Right lobe of liver (tissue), 4 donors: ENCODE measurements at regions not wholly inside any gene's neighbourhood (a gene's known extent, or its start where the extent isn't known, plus 50 kb on each side); places are given as distances from the start of the nearest gene placed in this dataset.

Source experiments
- POLR2A ChIP-seq: fragments of 450-650 bp; IDR thresholded peaks from one replicate; pipeline ENCODE4 v1.6.1; 2017; ENCODE audit warnings: antibody characterized with exemption, mild to moderate bottlenecking
- TF ChIP-seq, protein P1 (sequence below), 4 donors: fragments of 200-600 bp in 3 of 4; fragments of 450-650 bp in 1 of 4; IDR thresholded peaks; one replicate each; pipeline versions ENCODE4 v1.5.1 to v1.8.0; 2016 to 2022; ENCODE audit warnings: antibody characterized with exemption in 4 of 4, mild to moderate bottlenecking in 2 of 4
- donor health status: DM: no; HTN: no; CAD: no.
- donor health status: DM: no; HTN: no; CAD: no.
- donor health status: DM: no; HTN: yes; CAD: no.

DNA sequence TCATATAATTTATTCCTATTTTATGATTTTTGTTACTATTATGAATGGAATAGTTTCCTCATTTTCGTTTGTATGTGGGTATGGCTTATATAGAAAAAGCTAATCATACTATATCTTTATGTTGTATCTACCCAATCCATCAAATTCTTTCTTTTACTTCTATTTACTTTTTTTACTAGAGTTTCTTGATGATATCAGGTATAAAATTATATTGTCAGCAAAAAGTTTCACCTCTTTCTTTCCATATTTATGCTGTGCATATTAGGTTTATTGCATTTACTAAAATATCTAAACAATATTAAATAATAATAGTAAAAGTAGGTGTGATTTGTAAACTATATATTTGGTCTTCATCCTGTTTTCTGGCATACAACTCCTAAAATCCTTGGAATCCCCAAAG is 146.7 kb upstream of the PLXNC1 start:
- TF ChIP-seq, protein P1, sequence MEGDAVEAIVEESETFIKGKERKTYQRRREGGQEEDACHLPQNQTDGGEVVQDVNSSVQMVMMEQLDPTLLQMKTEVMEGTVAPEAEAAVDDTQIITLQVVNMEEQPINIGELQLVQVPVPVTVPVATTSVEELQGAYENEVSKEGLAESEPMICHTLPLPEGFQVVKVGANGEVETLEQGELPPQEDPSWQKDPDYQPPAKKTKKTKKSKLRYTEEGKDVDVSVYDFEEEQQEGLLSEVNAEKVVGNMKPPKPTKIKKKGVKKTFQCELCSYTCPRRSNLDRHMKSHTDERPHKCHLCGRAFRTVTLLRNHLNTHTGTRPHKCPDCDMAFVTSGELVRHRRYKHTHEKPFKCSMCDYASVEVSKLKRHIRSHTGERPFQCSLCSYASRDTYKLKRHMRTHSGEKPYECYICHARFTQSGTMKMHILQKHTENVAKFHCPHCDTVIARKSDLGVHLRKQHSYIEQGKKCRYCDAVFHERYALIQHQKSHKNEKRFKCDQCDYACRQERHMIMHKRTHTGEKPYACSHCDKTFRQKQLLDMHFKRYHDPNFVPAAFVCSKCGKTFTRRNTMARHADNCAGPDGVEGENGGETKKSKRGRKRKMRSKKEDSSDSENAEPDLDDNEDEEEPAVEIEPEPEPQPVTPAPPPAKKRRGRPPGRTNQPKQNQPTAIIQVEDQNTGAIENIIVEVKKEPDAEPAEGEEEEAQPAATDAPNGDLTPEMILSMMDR (IDR thresholded peaks at IDR 0.05) = no peak
- no peak for TF ChIP-seq POLR2A
